Neural cell (in vitro differentiated cells): ENCODE measurements at regions not wholly inside any gene's neighbourhood (a gene's known extent, or its start where the extent isn't known, plus 50 kb on each side); places are given as distances from the start of the nearest gene placed in this dataset.

Source experiments
- CTCF ChIP-seq: fragments of 450-650 bp; IDR thresholded peaks from 2 replicates; pipeline ENCODE4 v1.5.1; 2014; ENCODE audit warnings: antibody characterized with exemption, mild to moderate bottlenecking, moderate library complexity; ENCODE audit not compliant: poor library complexity, severe bottlenecking
- EP300 ChIP-seq: fragments of 450-650 bp; conservative IDR thresholded peaks from 2 replicates; pipeline ENCODE4 v1.6.1; 2014; ENCODE audit warnings: antibody characterized with exemption, mild to moderate bottlenecking, moderate library complexity; ENCODE audit not compliant: poor library complexity, severe bottlenecking
- EZH2 ChIP-seq: fragments of 200-600, 300-800 bp; shearing (Covaris generic), sonication (generic); IDR thresholded peaks from 2 replicates; pipeline ENCODE4 v1.6.1; 2014; ENCODE audit warnings: antibody characterized with exemption, low read length, borderline replicate concordance, mild to moderate bottlenecking; ENCODE audit not compliant: insufficient read depth, poor library complexity, severe bottlenecking
- MXI1 ChIP-seq: fragments of 450-650 bp; conservative IDR thresholded peaks from 2 replicates; pipeline ENCODE4 v1.6.1; 2014; ENCODE audit warnings: antibody characterized with exemption, mild to moderate bottlenecking; ENCODE audit not compliant: poor library complexity, severe bottlenecking
- POLR2AphosphoS5 ChIP-seq: IDR thresholded peaks from 2 replicates; pipeline ENCODE4 v1.6.1; 2012
- RAD21 ChIP-seq: fragments of 450-650 bp; conservative IDR thresholded peaks from 2 replicates; pipeline ENCODE4 v1.6.1; 2014; ENCODE audit warnings: antibody characterized with exemption, mild to moderate bottlenecking, moderate library complexity
- REST ChIP-seq: IDR thresholded peaks from 2 replicates; pipeline ENCODE4 v1.6.1; 2012; ENCODE audit warnings: borderline replicate concordance
- SMC3 ChIP-seq: fragments of 450-650 bp; conservative IDR thresholded peaks from 2 replicates; pipeline ENCODE4 v1.6.1; 2014; ENCODE audit warnings: antibody characterized with exemption, mild to moderate bottlenecking, moderate library complexity; ENCODE audit not compliant: poor library complexity
- TAF1 ChIP-seq: IDR thresholded peaks from 2 replicates; pipeline ENCODE4 v1.6.1; 2012; ENCODE audit warnings: low read depth

- TF ChIP-seq CTCF (no peak), REST (no peak), POLR2AphosphoS5 (no peak), EZH2 (no peak), TAF1 (no peak), EP300 (no peak), MXI1 (no peak), RAD21 (no peak), SMC3 (no peak)
Observed at GRCh38 chr2:76469066-76469465, 758.4 kb upstream of the GCFC2 start.
